ENCODE measurements at regions not wholly inside any gene's neighbourhood (a gene's known extent, or its start where the extent isn't known, plus 50 kb on each side); places are given as distances from the start of the nearest gene placed in this dataset.
"Not testable (repeated sequence)": the region's sequence is repeated elsewhere in the genome, so short reads cannot be mapped to it uniquely, and the experiment has no call there.

DNA sequence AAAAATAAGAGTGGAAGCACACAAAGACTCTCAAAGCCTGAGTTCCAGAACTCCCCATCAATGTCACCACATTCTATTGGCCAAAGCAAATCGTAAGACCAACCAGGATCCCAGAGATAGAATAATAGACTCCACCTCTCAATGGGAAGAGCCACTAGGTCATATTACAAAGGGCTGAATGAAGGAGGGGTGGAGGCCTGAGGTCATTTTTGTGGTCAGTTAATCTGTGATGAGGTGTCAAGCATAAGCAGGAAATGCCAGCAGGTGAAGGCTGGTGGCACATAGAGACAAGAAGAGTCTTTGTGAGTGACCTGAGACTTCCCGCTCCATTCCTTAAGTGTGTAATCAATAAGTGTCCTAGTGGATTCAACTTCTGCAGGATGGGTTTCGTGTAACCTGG is 144.3 kb downstream of the TFCP2L1 start:
- DNase-seq, result no peak

DNA sequence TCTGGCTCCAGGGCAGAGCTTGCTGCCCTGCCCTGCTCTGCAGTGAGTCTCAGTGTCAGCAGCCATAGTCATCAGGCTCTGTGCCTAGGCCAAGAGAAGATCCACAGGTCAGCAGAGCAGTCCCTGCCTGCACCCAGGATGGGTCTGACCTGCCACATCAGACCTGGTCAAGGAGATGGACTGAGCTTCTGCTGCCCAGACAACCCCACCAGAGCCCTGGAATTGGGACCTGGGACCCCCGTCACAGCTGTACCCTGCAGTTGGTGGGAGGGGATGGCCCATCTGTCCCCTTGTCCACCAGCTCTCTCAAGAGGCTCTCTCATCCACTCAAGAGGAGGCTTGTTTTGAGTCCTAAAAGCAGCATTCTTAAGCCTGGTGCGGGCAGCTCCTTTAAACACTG is 142.6 kb downstream of the TFCP2L1 start:
- DNase-seq, result no peak

- no peak for DNase-seq
Measured at GRCh38 chr2:121144111-121144510, 140.9 kb downstream of the TFCP2L1 start.

DNA sequence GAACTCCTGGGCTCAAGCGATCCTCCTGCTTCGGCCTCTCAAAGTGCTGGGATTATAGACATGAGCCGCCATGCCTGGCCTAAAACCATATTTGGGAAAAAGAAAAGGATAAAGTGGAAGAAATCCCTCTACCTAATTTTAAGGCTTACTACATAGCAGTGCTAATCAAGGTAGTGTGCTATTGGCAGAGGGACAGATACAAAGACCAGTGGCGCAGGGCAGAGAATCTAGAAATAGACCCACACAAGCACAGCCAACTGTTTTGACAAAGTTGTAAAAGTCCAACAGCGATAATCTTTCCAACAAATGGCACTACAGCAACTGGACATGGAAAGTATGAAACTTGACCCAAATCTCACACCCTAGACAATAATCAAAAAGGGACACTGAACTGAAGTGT is 138.4 kb downstream of the TFCP2L1 start:
- no peak for DNase-seq

DNA sequence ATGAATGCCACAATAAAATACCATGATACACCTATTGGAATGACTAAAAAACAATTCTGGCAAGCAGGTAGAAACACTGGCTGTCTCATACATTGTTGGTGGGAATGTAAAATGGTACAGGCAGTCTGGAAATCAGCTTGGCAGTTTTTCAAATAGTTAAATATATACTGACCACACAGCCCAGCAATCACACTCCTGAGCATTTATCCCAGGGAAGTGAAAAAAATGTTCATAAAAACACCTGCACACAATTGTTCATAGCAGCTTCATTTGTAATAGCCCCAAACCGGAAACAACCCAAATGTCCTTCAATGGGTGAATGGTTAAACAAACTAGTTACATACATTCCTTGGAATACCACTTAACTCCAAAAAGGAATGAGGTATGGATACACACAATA is 137.2 kb downstream of the TFCP2L1 start:
- DNase-seq, result no peak

GRCh38 chr2:121148481-121148880 is 136.5 kb downstream of the TFCP2L1 start:
- no peak for DNase-seq

DNA sequence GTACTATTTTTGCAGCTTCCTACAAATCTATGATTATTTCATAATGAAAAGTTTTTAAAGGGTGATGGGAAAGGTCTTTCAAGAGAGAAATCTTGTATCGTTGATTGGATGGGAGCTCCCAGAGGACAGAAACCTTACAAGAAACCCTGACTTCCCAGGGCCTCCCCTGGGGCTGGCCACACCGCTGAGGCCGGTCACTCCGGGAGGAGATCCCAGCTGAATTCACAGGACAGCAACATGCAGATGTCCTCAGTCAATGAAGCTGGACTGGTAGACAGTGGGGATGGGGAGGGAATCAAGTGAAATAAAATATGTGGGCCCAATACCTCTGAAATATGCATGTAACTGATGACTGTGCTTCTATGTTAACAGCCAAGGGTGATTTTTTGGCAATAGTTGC is 135.6 kb downstream of the TFCP2L1 start:
- DNase-seq, result no peak

DNA sequence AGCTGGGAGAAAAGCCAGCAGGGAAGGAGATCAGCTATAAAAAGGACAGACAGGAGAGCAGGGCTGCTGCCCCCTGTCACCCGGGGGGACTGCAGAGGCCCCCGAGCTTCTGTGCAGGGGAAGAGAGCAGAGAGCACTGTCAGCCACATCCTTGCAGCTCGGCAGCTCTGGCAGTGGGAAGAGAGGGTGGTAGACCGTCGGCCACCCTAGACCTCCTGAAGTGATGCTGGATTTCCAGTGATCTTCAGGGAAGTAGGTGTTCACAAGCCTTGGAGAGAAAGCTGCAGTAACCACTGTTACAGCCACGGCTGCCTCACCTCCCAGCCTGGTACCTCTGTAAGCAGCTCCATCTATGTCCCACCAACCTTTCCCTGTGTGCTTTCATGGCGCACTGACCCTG is 134.9 kb downstream of the TFCP2L1 start:
- DNase-seq, result no peak

- DNase-seq, result no peak
Measured at GRCh38 chr2:121150713-121151112, 134.3 kb downstream of the TFCP2L1 start.

- DNase-seq, result no peak
Measured at GRCh38 chr2:121151311-121152109, 133.5 kb downstream of the TFCP2L1 start.

- no peak for DNase-seq
Measured at GRCh38 chr2:121152861-121153260, 132.1 kb downstream of the TFCP2L1 start.

DNA sequence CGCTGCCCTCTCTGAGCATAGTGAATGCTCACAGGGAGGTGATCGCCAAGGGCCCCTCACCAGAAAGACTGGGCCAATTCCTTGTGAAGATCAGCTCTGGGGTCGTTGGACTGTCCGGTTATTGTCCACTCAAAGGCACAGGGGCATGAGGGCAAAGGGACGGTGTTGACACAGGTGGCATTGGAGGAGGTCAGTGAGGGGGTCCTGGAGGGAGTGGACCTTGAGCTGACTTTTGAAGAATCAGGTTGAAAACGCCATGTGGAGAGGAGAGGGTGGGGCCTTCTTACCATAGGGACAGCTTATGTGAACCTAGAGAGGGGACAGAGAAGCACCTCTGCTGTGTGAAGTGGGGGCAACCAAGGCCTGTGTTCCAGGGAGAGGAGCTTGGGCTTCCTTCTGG is 131.5 kb downstream of the TFCP2L1 start:
- no peak for DNase-seq

GRCh38 chr2:121155502-121156056 is 129.4 kb downstream of the TFCP2L1 start:
- no peak for DNase-seq

GRCh38 chr2:121157481-121157880 is 127.5 kb downstream of the TFCP2L1 start:
- not testable (repeated sequence) for DNase-seq

DNA sequence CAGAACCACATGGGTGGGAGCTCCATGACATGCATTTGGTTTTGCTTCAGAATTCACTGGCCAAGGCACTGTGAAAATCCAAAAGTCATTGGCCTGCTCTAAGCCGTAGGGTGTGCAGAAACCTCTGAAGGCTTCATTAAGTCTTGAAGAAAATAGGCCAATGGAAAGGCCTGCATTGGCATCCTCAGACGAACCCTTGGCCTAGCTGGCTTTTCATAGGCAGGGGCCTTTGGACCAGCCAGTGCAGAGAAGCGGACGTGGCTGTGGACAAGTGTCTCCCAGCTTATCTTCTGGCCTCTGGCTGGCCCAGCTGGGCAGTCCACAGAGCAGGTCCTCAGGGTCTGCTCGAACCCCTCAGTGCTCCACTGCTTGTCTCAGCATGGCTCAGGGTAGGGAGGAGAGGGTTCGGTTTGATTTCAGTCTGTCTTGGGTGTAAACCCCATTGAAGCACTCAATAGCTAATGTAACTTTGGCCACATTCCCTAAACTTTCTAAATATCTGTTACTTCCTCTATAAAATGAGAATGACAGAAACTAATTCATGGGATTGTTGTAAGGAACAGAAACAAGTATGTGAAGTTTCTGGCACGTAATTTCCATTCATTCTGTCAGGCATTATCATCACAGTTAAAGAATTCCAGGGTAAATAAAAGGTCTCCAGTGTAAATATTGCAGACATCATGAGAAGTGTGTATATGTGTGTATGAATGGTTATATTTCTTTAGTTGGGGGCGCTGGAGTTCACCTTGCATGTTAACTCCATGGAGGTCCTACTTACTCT is 125.5 kb downstream of the TFCP2L1 start:
- DNase-seq, result no peak

- DNase-seq, result peak; percentile 40
Measured at GRCh38 chr2:121160366-121160765, 124.6 kb downstream of the TFCP2L1 start.

- no peak for DNase-seq
Measured at GRCh38 chr2:121161272-121161671, 123.7 kb downstream of the TFCP2L1 start.

GRCh38 chr2:121162893-121163292 is 122.1 kb downstream of the TFCP2L1 start:
- DNase-seq, result no peak

GRCh38 chr2:121164042-121164441 is 121.0 kb downstream of the TFCP2L1 start:
- DNase-seq, result no peak

DNA sequence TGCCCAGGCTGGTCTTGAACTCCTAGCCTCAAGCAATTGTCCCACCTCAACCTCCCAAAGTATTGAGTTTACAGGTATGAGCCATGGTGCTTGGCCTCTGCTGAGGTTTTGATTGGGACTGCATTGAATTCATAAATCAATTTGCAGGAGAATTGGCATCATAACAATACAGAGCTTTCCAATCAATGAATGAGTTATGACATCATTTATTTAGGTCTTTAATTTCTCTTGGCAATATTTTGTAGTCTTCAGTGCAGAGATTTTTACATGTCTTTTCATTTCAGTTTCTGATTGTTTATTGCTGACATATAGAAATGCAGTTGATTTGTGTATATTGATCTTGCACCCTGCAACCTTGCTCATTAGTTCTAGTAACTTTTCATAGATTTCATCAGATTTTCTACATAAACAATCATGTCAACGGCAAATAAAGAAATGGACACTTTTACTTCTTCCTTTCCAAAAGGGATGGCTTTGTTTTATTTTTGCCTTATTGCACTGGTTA is 119.9 kb downstream of the TFCP2L1 start:
- DNase-seq, result no peak
